Naive thymus-derived CD4-positive, alpha-beta T cell (primary cell): ENCODE measurements at regions not wholly inside any gene's neighbourhood (a gene's known extent, or its start where the extent isn't known, plus 50 kb on each side); places are given as distances from the start of the nearest gene placed in this dataset.

Source experiments
- ATAC-seq: fragments of 150-1000 bp; cut with Tn5 transposase; 2 replicates; pipeline ENCODE4 v1.10.0; 2021; ENCODE audit warnings: mild to moderate bottlenecking, moderate library complexity
- CTCF ChIA-PET: fragments of 350-600 bp; sonication (Branson Sonifier 250); formaldehyde crosslinking; loops from one replicate; lab custom pipeline; 2021; ENCODE audit warnings: antibody characterized with exemption; lab: Charles Lee
- POLR2A ChIA-PET: fragments of 350-600 bp; sonication (Branson Sonifier 250); formaldehyde crosslinking; loops from one replicate; lab custom pipeline; 2021; ENCODE audit warnings: antibody characterized with exemption, inconsistent platforms; lab: Charles Lee
- DNase-seq, 9 donors: peaks; one replicate each; pipeline versions ENCODE4 v3.0.0 to v3.0.0-alpha.2; 2020 to 2022; ENCODE audit warnings: mixed read lengths in 1 of 9
- H3K27ac ChIP-seq: one replicate; pipeline ENCODE4 v1.7.0; 2013; ENCODE audit warnings: mild to moderate bottlenecking, low read depth, low read length, moderate library complexity
- H3K27me3 ChIP-seq, 2 donors: one replicate each; pipeline ENCODE4 v1.7.0; 2013; ENCODE audit warnings: low read length in 2 of 2, mild to moderate bottlenecking in 2 of 2, moderate library complexity in 2 of 2; ENCODE audit not compliant: control insufficient read depth in 2 of 2, insufficient read depth in 2 of 2
- H3K36me3 ChIP-seq, 3 experiments: 1 replicate in 2 of 3; 2 replicates in 1 of 3; pipeline ENCODE4 v1.7.0; 2013; ENCODE audit warnings: low read length in 3 of 3, mild to moderate bottlenecking in 3 of 3, moderate library complexity in 1 of 3; ENCODE audit not compliant: insufficient read depth in 3 of 3, control insufficient read depth in 2 of 3
- H3K4me1 ChIP-seq, 2 donors: one replicate each; pipeline ENCODE4 v1.7.0; 2013; ENCODE audit warnings: low read length in 2 of 2, mild to moderate bottlenecking in 2 of 2, moderate library complexity in 1 of 2; ENCODE audit not compliant: control insufficient read depth in 2 of 2, insufficient read depth in 2 of 2
- H3K4me3 ChIP-seq: 2 replicates; pipeline ENCODE4 v1.7.0; 2013; ENCODE audit warnings: mild to moderate bottlenecking, low read length
- H3K9me3 ChIP-seq, 3 experiments: 1 replicate in 2 of 3; 2 replicates in 1 of 3; pipeline ENCODE4 v1.7.0; 2013; ENCODE audit warnings: low read length in 3 of 3; ENCODE audit not compliant: control insufficient read depth in 2 of 3
- H3K27ac Mint-ChIP-seq, 9 donors: one replicate each; pipeline ENCODE4 v1.8.0; 2020 to 2022; ENCODE audit warnings: mixed read lengths in 9 of 9, mild to moderate bottlenecking in 8 of 9, moderate library complexity in 5 of 9, inconsistent platforms in 2 of 9
- H3K27me3 Mint-ChIP-seq, 5 donors: one replicate each; pipeline ENCODE4 v1.8.0; 2021 to 2022; ENCODE audit warnings: mixed read lengths in 5 of 5, mild to moderate bottlenecking in 1 of 5
- H3K36me3 Mint-ChIP-seq, 5 donors: one replicate each; pipeline ENCODE4 v1.8.0; 2020 to 2022; ENCODE audit warnings: mixed read lengths in 5 of 5, mild to moderate bottlenecking in 3 of 5, inconsistent platforms in 1 of 5
- H3K4me1 Mint-ChIP-seq, 7 donors: one replicate each; pipeline ENCODE4 v1.8.0; 2020 to 2022; ENCODE audit warnings: mixed read lengths in 7 of 7, mild to moderate bottlenecking in 3 of 7, inconsistent platforms in 1 of 7
- H3K4me3 Mint-ChIP-seq, 10 donors: one replicate each; pipeline ENCODE4 v1.8.0; 2020 to 2022; ENCODE audit warnings: mild to moderate bottlenecking in 10 of 10, mixed read lengths in 10 of 10, moderate library complexity in 6 of 10, inconsistent platforms in 2 of 10
- H3K9me3 Mint-ChIP-seq, 11 donors: one replicate each; pipeline ENCODE4 v1.8.0; 2020 to 2022; ENCODE audit warnings: mixed read lengths in 11 of 11, mild to moderate bottlenecking in 4 of 11, inconsistent platforms in 1 of 11, moderate library complexity in 1 of 11
- intact Hi-C, 2 donors: fragments of 100-400 bp; cut with micrococcal nuclease; formaldehyde crosslinking; loops; one replicate each; pipeline ENCODE4 v1.15.1; 2023

- Mint-ChIP-seq H3K9me3 (peaks cover 0 to 17% (median 3%) of the 10 kb centered on the region in 11 donors), H3K27ac (no peak overlapping the region), H3K36me3 (peaks cover 0 to 4% (median 0%) of the 10 kb centered on the region in 5 donors), H3K27me3 (peaks cover 0 to 5% (median 0%) of the 10 kb centered on the region in 5 donors), H3K4me1 (peaks cover 7 to 15% (median 14%) of the 10 kb centered on the region in 7 donors), H3K4me3 (no peak overlapping the region)
- ChIA-PET POLR2A (no interaction called here), CTCF (no interaction called here)
- DNase-seq (no peak), ATAC-seq (no peak)
- H3K36me3 ChIP-seq = no peaks in the 10 kb centered on the region
- intact Hi-C loops = loop anchor here in 1 of 2 donors (10.0 kb wide), 1 partner anchor 284 kb away; no protein-coding TSS in a partner anchor
- no peaks in the 10 kb centered on the region for H3K27me3 ChIP-seq
- H3K4me3 ChIP-seq = no peak overlapping the region
- H3K9me3 ChIP-seq = no peaks in the 10 kb centered on the region
- H3K4me1 ChIP-seq = peaks cover 2 to 4% of the 10 kb centered on the region in 2 donors
- H3K27ac ChIP-seq = no peak overlapping the region
These were observed 100.2 kb upstream of the SNTG2 start for GRCh38 chr2:850429-850828.

GRCh38 chr2:848099-848498 is 102.5 kb upstream of the SNTG2 start:
- ChIA-PET POLR2A (no interaction called here), CTCF (no interaction called here)
- no peak for DNase-seq
- H3K4me3 ChIP-seq = no peak overlapping the region
- Mint-ChIP-seq H3K27me3 (peaks cover 0 to 16% (median 3%) of the 10 kb centered on the region in 5 donors), H3K4me3 (no peak overlapping the region), H3K27ac (no peak overlapping the region), H3K36me3 (no peaks in the 10 kb centered on the region), H3K4me1 (peaks cover 0 to 1% (median 0%) of the 10 kb centered on the region in 7 donors), H3K9me3 (peaks cover 0 to 3% (median 0%) of the 10 kb centered on the region in 11 donors)
- no peak for ATAC-seq
- no peaks in the 10 kb centered on the region for H3K4me1 ChIP-seq
- H3K27ac ChIP-seq = no peak overlapping the region
- intact Hi-C loops = no loop called here
- no peaks in the 10 kb centered on the region for H3K27me3 ChIP-seq
- no peaks in the 10 kb centered on the region for H3K9me3 ChIP-seq
- H3K36me3 ChIP-seq = no peaks in the 10 kb centered on the region

GRCh38 chr2:847669-848068 is 103.0 kb upstream of the SNTG2 start:
- H3K27me3 Mint-ChIP-seq = peaks cover 0 to 17% (median 3%) of the 10 kb centered on the region in 5 donors
- intact Hi-C loops = no loop called here
- Histone ChIP-seq H3K27me3 (no peaks in the 10 kb centered on the region), H3K9me3 (no peaks in the 10 kb centered on the region), H3K4me1 (no peaks in the 10 kb centered on the region), H3K27ac (no peak overlapping the region), H3K36me3 (no peaks in the 10 kb centered on the region), H3K4me3 (no peak overlapping the region)
- H3K4me3 Mint-ChIP-seq = no peak overlapping the region
- ChIA-PET CTCF (no interaction called here), POLR2A (no interaction called here)
- no peak overlapping the region for H3K27ac Mint-ChIP-seq
- H3K4me1 Mint-ChIP-seq = peaks cover 0 to 1% (median 0%) of the 10 kb centered on the region in 7 donors
- no peaks in the 10 kb centered on the region for H3K36me3 Mint-ChIP-seq
- DNase-seq (no peak), ATAC-seq (no peak)
- peaks cover 0 to 3% (median 0%) of the 10 kb centered on the region in 11 donors for H3K9me3 Mint-ChIP-seq

- CTCF ChIA-PET = no interaction called here
These were observed 105.9 kb upstream of the SNTG2 start for GRCh38 chr2:844715-845114.

GRCh38 chr2:842151-842803 is 108.4 kb upstream of the SNTG2 start:
- Histone ChIP-seq H3K27me3 (no peaks in the 10 kb centered on the region), H3K36me3 (no peaks in the 10 kb centered on the region), H3K4me3 (no peak overlapping the region), H3K27ac (no peak overlapping the region), H3K9me3 (no peaks in the 10 kb centered on the region), H3K4me1 (no peaks in the 10 kb centered on the region)
- Mint-ChIP-seq H3K9me3 (peaks cover 0 to 4% (median 0%) of the 10 kb centered on the region in 11 donors), H3K27me3 (peaks cover 19 to 39% (median 25%) of the 10 kb centered on the region in 5 donors), H3K27ac (no peak overlapping the region), H3K4me1 (peaks cover 0 to 1% (median 0%) of the 10 kb centered on the region in 7 donors), H3K36me3 (no peaks in the 10 kb centered on the region), H3K4me3 (no peak overlapping the region)
- ChIA-PET POLR2A (no interaction called here), CTCF (no interaction called here)
- ATAC-seq (no peak), DNase-seq (no peak)
- intact Hi-C loops = no loop called here

More at GRCh38 chr2:844715-845114, 105.9 kb upstream of the SNTG2 start:
- ATAC-seq (no peak), DNase-seq (no peak)
- no peak overlapping the region for H3K4me3 Mint-ChIP-seq
- no peaks in the 10 kb centered on the region for H3K27me3 ChIP-seq
- H3K36me3 ChIP-seq = no peaks in the 10 kb centered on the region
- H3K27ac ChIP-seq = no peak overlapping the region
- no peak overlapping the region for H3K4me3 ChIP-seq
- H3K9me3 Mint-ChIP-seq = peaks cover 0 to 4% (median 0%) of the 10 kb centered on the region in 11 donors
- no peaks in the 10 kb centered on the region for H3K4me1 ChIP-seq
- H3K27me3 Mint-ChIP-seq = peaks cover 6 to 21% (median 9%) of the 10 kb centered on the region in 5 donors
- H3K4me1 Mint-ChIP-seq = peaks cover 0 to 1% (median 0%) of the 10 kb centered on the region in 7 donors
- H3K36me3 Mint-ChIP-seq = no peaks in the 10 kb centered on the region
- POLR2A ChIA-PET = no interaction called here
- no peaks in the 10 kb centered on the region for H3K9me3 ChIP-seq
- H3K27ac Mint-ChIP-seq = no peak overlapping the region
- intact Hi-C loops = no loop called here

- ATAC-seq (no peak), DNase-seq (no peak)
- Mint-ChIP-seq H3K9me3 (peaks cover 0 to 4% (median 0%) of the 10 kb centered on the region in 11 donors), H3K27ac (no peak overlapping the region), H3K4me3 (no peak overlapping the region), H3K36me3 (no peaks in the 10 kb centered on the region), H3K4me1 (peaks cover 0 to 1% (median 0%) of the 10 kb centered on the region in 7 donors), H3K27me3 (peaks cover 19 to 39% (median 31%) of the 10 kb centered on the region in 5 donors)
- H3K4me3 ChIP-seq = no peak overlapping the region
- no peaks in the 10 kb centered on the region for H3K9me3 ChIP-seq
- H3K4me1 ChIP-seq = no peaks in the 10 kb centered on the region
- no peaks in the 10 kb centered on the region for H3K27me3 ChIP-seq
- intact Hi-C loops = no loop called here
- no peaks in the 10 kb centered on the region for H3K36me3 ChIP-seq
- CTCF ChIA-PET = no interaction called here
- no peak overlapping the region for H3K27ac ChIP-seq
- POLR2A ChIA-PET = no interaction called here
These were observed 109.6 kb upstream of the SNTG2 start for GRCh38 chr2:841036-841435.

GRCh38 chr2:834233-834632 is 116.4 kb upstream of the SNTG2 start:
- Histone ChIP-seq H3K4me1 (no peaks in the 10 kb centered on the region), H3K27me3 (no peaks in the 10 kb centered on the region), H3K4me3 (no peak overlapping the region), H3K27ac (no peak overlapping the region), H3K9me3 (no peaks in the 10 kb centered on the region), H3K36me3 (no peaks in the 10 kb centered on the region)
- Mint-ChIP-seq H3K9me3 (peaks cover 0 to 3% (median 0%) of the 10 kb centered on the region in 11 donors), H3K27me3 (peaks cover 9 to 44% (median 34%) of the 10 kb centered on the region in 5 donors), H3K27ac (no peak overlapping the region), H3K4me1 (peaks cover 0 to 8% (median 0%) of the 10 kb centered on the region in 7 donors), H3K4me3 (no peak overlapping the region), H3K36me3 (no peaks in the 10 kb centered on the region)
- DNase-seq = no peak
- POLR2A ChIA-PET = no interaction called here
- CTCF ChIA-PET = no interaction called here
- ATAC-seq = no peak
- intact Hi-C loops = no loop called here
